Cardiac muscle cell (in vitro differentiated cells and primary cell): ENCODE measurements at regions not wholly inside any gene's neighbourhood (a gene's known extent, or its start where the extent isn't known, plus 50 kb on each side); places are given as distances from the start of the nearest gene placed in this dataset.

Experiments
- DNase-seq, 2 donors: peaks; one replicate each; pipeline versions ENCODE4 v3.0.0 to v3.0.0-alpha.2; 2010 to 2017; ENCODE audit warnings: low read depth in 1 of 2, low spot score in 1 of 2
- H3K27ac ChIP-seq: fragments of 200-600 bp; sonication (generic); 2 replicates; pipeline ENCODE4 v1.5.1; 2016
- H3K27me3 ChIP-seq: fragments of 200-600 bp; sonication (generic); 2 replicates; pipeline ENCODE4 v1.6.0; 2016; ENCODE audit warnings: control low read depth
- H3K36me3 ChIP-seq: fragments of 200-600 bp; sonication (generic); 2 replicates; pipeline ENCODE4 v1.5.1; 2016; ENCODE audit warnings: control low read depth
- H3K4me1 ChIP-seq: fragments of 200-600 bp; sonication (generic); 2 replicates; pipeline ENCODE4 v1.8.1; 2017; ENCODE audit warnings: low read depth, mild to moderate bottlenecking, mixed run types
- H3K4me3 ChIP-seq: fragments of 200-600 bp; sonication (generic); 2 replicates; pipeline ENCODE4 v1.5.1; 2016; ENCODE audit warnings: mild to moderate bottlenecking
- H3K9me3 ChIP-seq: fragments of 200-600 bp; sonication (generic); 2 replicates; pipeline ENCODE4 v1.5.1; 2017; ENCODE audit warnings: low read depth, mild to moderate bottlenecking, control low read depth
- TF ChIP-seq, protein P1 (sequence below): IDR thresholded peaks from 2 replicates; pipeline ENCODE4 v1.5.1; 2012; ENCODE audit warnings: low read depth, mild to moderate bottlenecking, low read length

DNA sequence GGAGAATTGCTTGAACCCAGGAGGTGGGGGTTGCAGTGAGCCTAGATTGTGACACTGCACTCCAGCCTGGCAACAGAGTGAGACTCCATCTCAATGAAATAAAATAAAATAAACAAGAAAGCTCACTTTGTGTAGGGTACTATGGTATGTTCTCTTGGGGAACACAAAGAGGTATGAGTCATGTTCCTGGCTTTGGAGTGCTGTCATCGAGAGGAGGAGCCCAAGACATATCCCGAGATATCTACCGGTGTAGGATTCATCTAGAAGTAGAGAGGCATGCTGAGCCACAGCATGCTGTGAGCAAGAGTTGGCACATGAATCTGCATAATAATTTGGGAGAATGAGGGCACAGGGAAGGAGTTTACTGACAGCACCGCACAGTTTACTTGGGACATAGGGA is 244.9 kb upstream of the EPHA4 start:
- Histone ChIP-seq H3K27ac (no peak overlapping the region), H3K4me1 (no peaks in the 10 kb centered on the region), H3K27me3 (no peaks in the 10 kb centered on the region), H3K4me3 (no peak overlapping the region), H3K9me3 (no peaks in the 10 kb centered on the region), H3K36me3 (no peaks in the 10 kb centered on the region)
- DNase-seq = peak in 1 of 2 donors; percentile 0
- TF ChIP-seq, protein P1, sequence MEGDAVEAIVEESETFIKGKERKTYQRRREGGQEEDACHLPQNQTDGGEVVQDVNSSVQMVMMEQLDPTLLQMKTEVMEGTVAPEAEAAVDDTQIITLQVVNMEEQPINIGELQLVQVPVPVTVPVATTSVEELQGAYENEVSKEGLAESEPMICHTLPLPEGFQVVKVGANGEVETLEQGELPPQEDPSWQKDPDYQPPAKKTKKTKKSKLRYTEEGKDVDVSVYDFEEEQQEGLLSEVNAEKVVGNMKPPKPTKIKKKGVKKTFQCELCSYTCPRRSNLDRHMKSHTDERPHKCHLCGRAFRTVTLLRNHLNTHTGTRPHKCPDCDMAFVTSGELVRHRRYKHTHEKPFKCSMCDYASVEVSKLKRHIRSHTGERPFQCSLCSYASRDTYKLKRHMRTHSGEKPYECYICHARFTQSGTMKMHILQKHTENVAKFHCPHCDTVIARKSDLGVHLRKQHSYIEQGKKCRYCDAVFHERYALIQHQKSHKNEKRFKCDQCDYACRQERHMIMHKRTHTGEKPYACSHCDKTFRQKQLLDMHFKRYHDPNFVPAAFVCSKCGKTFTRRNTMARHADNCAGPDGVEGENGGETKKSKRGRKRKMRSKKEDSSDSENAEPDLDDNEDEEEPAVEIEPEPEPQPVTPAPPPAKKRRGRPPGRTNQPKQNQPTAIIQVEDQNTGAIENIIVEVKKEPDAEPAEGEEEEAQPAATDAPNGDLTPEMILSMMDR = no peak

DNA sequence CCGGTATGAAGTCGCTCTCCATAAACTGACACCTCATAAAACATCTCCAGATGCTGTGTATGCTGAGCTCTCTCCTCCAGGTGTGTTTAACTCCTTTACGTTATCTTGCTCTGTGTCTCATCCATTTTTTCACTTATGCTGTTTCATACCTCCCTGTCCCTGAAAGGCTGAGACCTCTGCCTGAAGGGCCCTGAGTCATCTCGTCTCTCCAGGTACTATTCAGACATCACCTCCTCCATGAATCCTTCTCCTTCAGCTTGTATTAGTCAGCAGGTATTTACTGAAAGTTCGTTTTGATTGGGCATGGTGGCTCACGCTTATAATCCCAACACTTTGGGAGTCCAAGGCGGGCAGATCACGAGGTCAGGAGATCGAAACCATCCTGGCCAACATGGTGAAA is 244.5 kb upstream of the EPHA4 start:
- Histone ChIP-seq H3K36me3 (no peaks in the 10 kb centered on the region), H3K9me3 (no peaks in the 10 kb centered on the region), H3K4me3 (no peak overlapping the region), H3K27ac (no peak overlapping the region), H3K4me1 (no peaks in the 10 kb centered on the region), H3K27me3 (no peaks in the 10 kb centered on the region)
- TF ChIP-seq, protein P1 = no peak
- no peak for DNase-seq

DNA sequence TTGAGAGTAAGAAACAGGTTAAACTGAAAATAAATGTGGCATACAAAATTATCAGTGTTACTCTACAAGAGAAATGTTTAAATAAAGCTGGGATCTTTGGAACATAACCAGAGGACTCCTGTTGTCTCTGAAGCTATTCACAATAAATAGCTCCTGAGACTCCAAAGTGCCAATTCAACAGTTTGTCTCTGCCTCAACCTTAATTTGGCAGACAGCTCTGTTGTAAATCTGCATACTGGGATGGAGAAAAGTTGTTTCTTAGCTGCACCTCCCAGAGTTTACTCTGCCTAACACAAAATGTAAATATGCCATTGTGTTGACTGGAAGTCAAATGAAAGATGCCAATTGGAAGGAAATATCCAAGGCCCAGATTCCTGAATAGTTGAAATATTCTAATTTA is 238.5 kb upstream of the EPHA4 start:
- H3K4me3 ChIP-seq = no peak overlapping the region
- no peaks in the 10 kb centered on the region for H3K36me3 ChIP-seq
- H3K4me1 ChIP-seq = peaks cover 2% of the 10 kb centered on the region
- TF ChIP-seq, protein P1 = no peak
- no peak for DNase-seq
- H3K9me3 ChIP-seq = no peaks in the 10 kb centered on the region
- no peaks in the 10 kb centered on the region for H3K27me3 ChIP-seq
- H3K27ac ChIP-seq = no peak overlapping the region

DNA sequence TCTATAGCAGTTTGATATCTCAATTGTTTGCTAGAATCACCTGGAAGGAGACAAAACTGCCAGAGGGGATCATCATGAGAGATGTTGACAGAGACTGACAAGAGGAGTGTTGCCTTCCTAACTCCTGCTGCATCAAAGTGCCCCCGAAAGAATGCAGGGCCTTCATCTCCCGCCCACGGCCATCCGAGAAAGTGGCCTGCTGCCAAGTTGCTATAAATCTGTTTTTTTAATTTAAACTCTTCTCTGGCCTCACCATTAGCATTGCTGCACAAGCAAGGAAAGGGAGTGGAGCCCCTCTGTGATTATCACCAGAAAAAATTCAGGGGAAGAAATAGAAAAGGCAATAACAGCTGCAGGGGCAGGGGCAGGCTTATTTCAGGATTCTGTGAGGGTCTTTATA is 238.1 kb upstream of the EPHA4 start:
- Histone ChIP-seq H3K27ac (no peak overlapping the region), H3K4me1 (peaks cover 3% of the 10 kb centered on the region), H3K27me3 (no peaks in the 10 kb centered on the region), H3K36me3 (no peaks in the 10 kb centered on the region), H3K4me3 (no peak overlapping the region), H3K9me3 (no peaks in the 10 kb centered on the region)
- TF ChIP-seq, protein P1 = no peak
- no peak for DNase-seq

DNA sequence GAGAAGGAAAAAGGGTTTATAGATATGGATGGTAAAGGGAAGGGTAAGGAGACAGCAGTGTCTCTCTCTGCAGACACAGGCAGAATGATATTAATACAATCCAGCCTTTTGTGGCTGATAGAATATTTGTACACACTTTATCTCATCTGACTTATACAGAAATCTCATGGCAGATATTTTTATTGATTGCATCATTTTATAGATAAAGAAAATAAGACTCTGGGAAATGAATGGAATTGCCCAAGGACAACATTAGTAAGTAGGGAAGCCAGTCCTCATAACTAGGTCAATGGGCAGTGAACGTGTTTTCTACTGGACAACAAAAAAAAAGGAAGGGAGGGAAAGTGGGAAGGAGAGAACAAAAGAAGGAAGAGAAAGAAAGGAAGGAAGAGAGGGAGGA is 236.4 kb upstream of the EPHA4 start:
- no peak overlapping the region for H3K4me3 ChIP-seq
- H3K27me3 ChIP-seq = no peaks in the 10 kb centered on the region
- TF ChIP-seq, protein P1 = no peak
- no peak for DNase-seq
- H3K27ac ChIP-seq = no peak overlapping the region
- no peaks in the 10 kb centered on the region for H3K36me3 ChIP-seq
- peaks cover 3% of the 10 kb centered on the region for H3K4me1 ChIP-seq
- no peaks in the 10 kb centered on the region for H3K9me3 ChIP-seq

DNA sequence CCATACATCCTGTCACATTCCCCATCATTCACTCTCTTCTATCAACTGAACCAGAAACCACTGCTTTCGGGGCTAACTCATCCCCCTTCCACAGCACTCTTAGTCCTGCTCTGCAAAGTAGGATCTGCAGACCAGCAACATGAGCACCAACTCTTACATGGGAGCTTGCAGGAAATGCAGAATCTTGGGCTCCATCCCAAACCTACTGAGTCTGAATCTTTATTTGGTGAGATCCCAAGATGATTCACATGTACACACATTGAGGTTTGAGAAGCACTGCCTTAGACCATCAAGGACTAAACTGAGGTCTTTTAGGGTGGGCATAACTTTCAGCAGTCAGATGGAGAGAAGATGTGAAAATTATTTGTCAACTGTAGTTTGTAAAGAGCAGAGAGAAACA is 235.6 kb upstream of the EPHA4 start:
- H3K27ac ChIP-seq = no peak overlapping the region
- no peaks in the 10 kb centered on the region for H3K27me3 ChIP-seq
- TF ChIP-seq, protein P1 = no peak
- no peak overlapping the region for H3K4me3 ChIP-seq
- H3K36me3 ChIP-seq = no peaks in the 10 kb centered on the region
- H3K9me3 ChIP-seq = no peaks in the 10 kb centered on the region
- no peak for DNase-seq
- peaks cover 3% of the 10 kb centered on the region for H3K4me1 ChIP-seq
